NCI-H2196 (cell line): ENCODE measurements at regions not wholly inside any gene's neighbourhood (a gene's known extent, or its start where the extent isn't known, plus 50 kb on each side); places are given as distances from the start of the nearest gene placed in this dataset.

ENCODE experiments used
- DNase-seq: peaks from one replicate; lab custom pipeline; 2025; ENCODE audit not compliant: unreplicated experiment; lab: John Stamatoyannopoulos, UW

GRCh38 chr2:19725392-19725791, 176.4 kb downstream of the TTC32 start:
- no peak for DNase-seq

GRCh38 chr2:19723021-19723420, 178.8 kb downstream of the TTC32 start:
- DNase-seq: no peak

GRCh38 chr2:19722531-19722971, 179.2 kb downstream of the TTC32 start:
- DNase-seq: no peak

GRCh38 chr2:19720306-19720705, 181.5 kb downstream of the TTC32 start:
- no peak for DNase-seq

GRCh38 chr2:19719540-19719939, 182.2 kb downstream of the TTC32 start:
- no peak for DNase-seq

GRCh38 chr2:19717446-19717845, 184.3 kb downstream of the TTC32 start:
- DNase-seq: no peak

GRCh38 chr2:19714926-19715325, 186.9 kb downstream of the TTC32 start:
- DNase-seq: no peak

GRCh38 chr2:19712850-19713249, 188.9 kb downstream of the TTC32 start:
- DNase-seq: no peak

GRCh38 chr2:19711470-19712372, 190.1 kb downstream of the TTC32 start:
- DNase-seq: peak; percentile 80

GRCh38 chr2:19710230-19710629, 191.6 kb downstream of the TTC32 start:
- no peak for DNase-seq

- no peak for DNase-seq
These were observed 192.2 kb downstream of the TTC32 start for GRCh38 chr2:19709553-19709952.

GRCh38 chr2:19708776-19709175, 193.0 kb downstream of the TTC32 start:
- no peak for DNase-seq

- no peak for DNase-seq
These were observed 195.5 kb downstream of the TTC32 start for GRCh38 chr2:19706332-19706731.

- DNase-seq: no peak
These were observed 199.5 kb downstream of the TTC32 start for GRCh38 chr2:19702267-19702666.

GRCh38 chr2:19700861-19701585, 200.8 kb downstream of the TTC32 start:
- DNase-seq: no peak

- no peak for DNase-seq
These were observed 204.7 kb downstream of the TTC32 start for GRCh38 chr2:19697131-19697530.

- no peak for DNase-seq
These were observed 206.1 kb downstream of the TTC32 start for GRCh38 chr2:19695706-19696105.

GRCh38 chr2:19691892-19692291, 209.9 kb downstream of the TTC32 start:
- DNase-seq: no peak

- DNase-seq: no peak
These were observed 211.4 kb downstream of the TTC32 start for GRCh38 chr2:19690429-19690828.

GRCh38 chr2:19689646-19690168, 212.1 kb downstream of the TTC32 start:
- no peak for DNase-seq

GRCh38 chr2:19688059-19688458, 213.7 kb downstream of the TTC32 start:
- no peak for DNase-seq
